Hematopoietic multipotent progenitor cell (in vitro differentiated cells): ENCODE measurements at regions not wholly inside any gene's neighbourhood (a gene's known extent, or its start where the extent isn't known, plus 50 kb on each side); places are given as distances from the start of the nearest gene placed in this dataset.
"Not testable (repeated sequence)": the region's sequence is repeated elsewhere in the genome, so short reads cannot be mapped to it uniquely, and the experiment has no call there.

Experiments
- DNase-seq, 3 donors: peaks; one replicate each; pipeline ENCODE4 v3.0.0-alpha.2; 2011 to 2015; ENCODE audit warnings: low read depth in 2 of 3, low spot score in 2 of 3

DNA sequence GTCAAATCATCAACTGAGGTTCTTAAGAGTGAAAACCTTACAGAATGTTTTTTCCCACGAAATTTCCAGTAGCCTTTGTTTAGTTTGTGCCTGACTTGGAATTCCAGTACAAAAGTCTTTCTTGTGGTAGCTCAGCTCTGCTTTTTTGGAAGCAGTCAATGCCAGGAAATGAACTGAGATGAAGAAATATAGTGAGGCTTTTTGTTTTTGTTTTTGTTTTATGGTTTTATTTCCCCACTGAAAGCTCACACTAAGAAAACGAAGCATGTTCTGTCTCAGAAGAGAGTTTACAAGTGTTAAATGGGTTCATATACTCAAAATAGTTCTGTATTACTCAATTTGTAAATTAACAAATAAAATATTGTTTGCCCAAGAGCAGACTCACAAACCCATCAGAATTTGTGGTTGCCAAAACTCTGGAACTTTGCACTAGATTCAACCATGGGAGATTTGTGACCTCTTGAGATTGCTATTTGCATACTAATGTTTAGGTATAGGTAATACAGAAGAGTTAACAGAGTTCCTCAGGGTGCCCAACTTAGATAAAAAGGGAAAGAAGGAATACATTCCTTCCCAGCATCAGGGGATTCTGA, 1060.8 kb downstream of the FAT4 start:
- no peak for DNase-seq

DNA sequence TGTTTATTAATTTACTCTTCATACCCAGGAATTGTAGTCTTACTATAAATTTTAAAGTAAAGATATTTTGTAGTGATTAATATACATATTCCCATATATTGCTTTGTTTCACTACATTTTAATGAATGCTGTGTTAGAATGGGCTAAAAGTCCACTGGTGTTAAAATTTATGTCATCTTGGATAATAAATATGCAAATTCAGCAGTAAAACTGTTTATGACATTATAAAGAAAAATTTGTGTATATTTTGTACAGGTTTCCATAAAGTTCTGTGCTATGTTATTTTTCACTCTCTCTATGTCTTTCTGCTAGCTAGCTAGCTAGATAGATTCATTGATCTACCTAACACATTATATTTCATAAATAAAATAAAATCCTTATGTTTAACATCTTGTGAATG, 1071.2 kb downstream of the FAT4 start:
- DNase-seq = no peak

DNA sequence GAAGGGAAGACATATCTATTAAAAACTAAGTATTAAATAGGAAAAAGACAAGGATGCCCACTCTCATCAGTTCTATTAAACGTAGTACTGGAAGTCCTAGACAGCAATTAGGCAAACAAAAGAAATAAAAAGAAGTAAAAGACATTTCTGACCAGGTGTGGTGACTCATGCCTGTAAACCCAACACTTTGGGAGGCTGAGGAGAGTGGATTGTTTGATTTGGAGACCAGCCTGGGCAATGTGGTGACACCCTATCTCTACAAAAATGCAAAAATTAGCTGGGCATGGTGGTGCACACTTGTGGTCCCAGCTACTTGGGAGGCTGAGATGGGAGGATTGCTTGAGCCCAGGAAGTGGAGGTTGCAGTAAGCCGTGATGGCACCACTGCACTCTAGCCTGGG, 1071.8 kb downstream of the FAT4 start:
- no peak for DNase-seq

DNA sequence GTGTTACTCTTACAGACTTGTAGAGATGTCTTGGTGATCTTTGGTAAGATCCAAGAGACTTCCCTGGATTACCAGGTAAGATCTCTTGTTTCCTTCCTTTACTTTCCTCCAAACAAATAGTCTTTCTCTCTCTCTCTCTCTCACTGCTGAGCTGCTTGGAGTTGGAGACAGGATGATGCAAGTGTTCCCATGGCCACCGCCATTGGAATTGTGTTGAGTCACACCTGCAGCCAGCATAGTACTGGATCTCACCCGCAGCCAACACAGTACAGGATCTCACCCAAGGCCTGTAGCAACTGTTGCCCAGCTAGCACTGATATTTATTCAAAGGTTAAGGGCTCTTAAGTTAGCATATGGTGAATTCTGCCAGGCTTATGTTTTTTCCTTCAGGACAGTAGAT, 1080.9 kb downstream of the FAT4 start:
- DNase-seq = no peak

DNA sequence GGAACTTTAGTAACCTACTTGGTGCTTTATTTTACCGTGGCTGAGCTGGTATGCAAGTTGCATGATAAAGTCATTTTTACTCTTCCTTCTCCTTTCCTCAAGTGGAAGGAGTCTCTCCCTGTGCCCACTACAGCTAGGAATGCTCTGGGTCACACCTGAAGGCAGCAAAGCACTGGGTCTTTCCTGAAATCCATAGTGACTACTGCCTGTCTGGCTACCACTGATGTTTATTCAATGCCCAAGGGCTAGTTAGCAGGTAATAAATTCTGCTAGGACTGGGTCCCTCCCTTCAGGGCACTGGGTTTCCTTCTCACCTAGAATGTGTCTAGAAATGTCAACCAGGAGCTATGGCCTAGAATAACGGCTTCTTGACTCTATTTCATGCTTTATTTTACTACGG, 1081.4 kb downstream of the FAT4 start:
- no peak for DNase-seq

DNA sequence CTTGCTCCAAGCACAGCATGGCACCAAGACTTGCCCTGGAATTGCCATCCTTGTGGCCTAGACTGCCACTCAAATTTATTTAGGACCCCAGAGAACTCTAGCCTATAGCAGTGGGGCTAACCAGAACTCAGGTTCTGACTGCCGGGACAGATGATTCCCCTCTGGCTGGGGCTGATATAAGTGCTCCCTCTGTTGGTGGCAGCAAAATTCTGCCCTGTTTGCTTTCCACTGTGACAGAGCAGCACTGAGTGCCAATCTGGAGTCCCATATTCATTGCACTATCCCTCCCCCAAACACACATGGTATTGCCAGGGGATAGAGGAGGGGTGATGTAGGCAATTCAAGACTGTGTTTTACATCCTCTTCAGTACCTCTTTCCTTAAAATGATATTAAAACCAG, 1081.9 kb downstream of the FAT4 start:
- no peak for DNase-seq

DNA sequence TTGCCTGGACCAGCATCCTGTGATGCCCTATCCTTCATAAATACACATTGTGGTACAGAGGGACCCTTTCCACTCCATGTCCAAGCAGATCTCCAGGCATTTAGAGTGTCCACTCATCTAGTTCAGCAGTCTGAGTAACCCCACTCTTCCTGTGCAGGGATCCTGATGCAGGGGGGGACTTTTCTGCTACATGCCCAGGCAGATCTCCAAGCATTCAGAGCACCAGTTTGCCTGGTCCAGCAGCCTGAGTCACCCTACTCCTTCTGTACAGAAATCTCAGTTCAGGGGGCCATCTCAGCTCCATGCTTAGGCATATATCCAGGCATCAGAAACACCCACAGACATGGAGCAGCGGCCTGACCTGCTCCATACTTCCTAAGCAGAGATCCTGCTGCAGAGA, 1089.8 kb downstream of the FAT4 start:
- no peak for DNase-seq

DNA sequence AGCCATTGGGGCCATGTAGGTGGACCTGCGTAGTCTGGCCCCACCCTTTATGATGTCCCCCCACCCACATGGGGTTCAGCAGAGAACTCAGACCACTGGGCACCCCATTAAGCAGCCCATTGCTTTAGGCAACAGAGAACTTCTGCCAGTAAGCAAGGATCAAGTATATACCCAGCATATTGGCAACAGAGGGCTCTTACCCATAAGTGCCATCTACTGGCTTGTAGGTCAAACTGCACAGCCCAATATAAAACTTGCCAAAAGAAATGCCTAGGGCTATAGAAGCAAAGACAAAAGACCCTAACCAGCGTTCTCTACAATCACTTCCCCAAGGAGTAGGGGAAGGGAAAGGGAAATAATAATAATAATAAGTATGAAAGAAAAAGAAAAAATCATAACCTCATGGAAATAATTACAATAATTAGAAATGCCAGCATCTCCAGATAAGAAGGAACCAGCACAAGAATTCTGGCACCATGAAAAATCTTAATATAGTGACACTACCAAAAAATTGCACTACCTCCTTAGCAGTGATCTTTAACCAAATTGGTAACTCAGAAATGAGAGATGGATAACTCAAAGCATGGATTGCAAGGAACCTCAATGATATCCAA, 1090.7 kb downstream of the FAT4 start:
- peak in 1 of 3 donors; percentile 36 for DNase-seq

DNA sequence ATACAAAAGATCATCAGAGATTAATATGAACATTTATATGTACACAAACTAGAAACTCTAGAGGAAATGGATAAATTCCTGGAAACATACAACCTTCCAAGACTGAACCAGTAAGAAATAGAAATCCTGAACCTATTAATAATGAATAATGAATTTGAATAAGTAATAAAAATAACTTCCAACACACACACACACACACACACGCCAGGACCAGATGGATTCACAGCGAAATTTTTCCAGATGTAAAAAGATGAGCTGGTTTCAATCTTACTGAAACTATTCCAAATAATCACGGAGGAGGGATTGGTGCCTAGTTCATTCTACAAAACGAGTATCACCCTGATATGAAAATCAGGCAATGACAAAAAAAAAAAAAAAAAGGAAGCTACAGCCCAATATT, 1095.0 kb downstream of the FAT4 start:
- no peak for DNase-seq

DNA sequence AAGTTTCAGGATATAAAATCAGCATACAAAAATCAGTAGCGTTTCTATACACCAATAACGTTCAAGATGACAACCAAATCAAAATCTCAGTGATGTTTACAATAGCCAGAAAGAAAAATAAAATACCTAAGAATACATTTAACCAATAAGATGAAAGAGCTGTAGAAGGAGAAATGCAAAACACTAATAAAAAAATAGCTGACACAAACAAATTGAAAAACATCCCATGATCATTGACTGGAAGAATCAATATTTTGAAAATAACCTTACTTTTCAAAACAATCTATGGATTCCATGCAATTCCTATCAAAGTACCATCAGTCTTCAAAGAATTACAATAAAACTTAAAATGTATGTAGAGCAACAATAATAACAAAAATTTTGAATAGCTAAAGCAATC, 1096.3 kb downstream of the FAT4 start:
- DNase-seq = no peak

DNA sequence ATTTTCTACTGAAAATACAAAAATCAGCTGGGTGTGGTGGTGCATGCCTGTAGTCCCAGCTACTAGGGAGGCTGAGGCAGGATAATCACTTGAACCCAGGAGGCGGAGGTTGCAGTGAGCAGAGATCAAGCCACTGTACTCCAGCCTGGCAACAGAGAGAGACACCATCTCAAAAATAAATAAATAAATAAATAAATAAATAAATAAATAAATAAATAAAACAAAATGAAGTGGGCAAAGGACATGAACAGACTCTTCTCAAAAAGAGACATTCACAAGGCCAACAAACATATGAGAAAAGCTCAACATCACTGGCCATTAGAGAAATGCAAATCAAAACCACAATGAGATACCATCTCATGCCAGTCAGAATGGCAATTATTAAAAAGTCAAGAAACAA, 1097.6 kb downstream of the FAT4 start:
- not testable (repeated sequence) for DNase-seq

DNA sequence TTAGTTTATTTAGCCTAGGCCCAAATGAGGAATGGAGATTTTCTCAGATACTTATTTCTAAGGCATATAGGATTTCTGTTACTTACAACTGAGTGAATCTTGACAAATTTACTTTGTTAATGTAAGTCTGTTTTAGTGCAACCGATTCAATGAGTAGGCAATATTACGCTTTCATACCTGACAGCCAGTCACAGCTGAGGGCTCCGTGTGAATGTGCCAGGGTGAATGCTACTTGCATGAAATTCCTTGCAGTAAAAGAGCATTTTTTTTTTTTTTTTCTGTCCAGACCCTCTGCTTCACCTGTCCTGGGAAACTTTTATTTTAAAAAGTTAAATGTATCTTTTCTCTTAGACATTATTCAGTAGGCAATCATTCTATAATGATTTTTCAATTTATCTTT, 1100.0 kb downstream of the FAT4 start:
- DNase-seq = no peak

DNA sequence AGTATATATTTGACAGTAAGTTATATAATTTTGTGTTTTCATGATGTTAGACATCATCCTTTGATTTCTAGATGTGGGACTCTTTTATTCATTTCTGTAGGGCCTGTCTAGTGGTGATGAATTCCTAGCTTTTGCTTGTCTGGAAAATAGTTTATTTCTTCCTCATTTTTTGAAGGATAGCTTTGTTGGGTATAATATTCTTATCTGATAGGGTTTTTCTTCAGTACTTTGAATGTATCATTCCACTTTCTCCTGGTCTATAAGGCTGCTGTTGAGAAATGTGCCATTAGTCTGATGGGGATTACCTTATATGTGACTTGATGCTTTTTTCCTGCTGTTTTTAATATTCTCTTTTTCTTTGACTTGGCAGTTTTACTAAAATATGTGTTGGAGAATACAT, 1104.5 kb downstream of the FAT4 start:
- no peak for DNase-seq

DNA sequence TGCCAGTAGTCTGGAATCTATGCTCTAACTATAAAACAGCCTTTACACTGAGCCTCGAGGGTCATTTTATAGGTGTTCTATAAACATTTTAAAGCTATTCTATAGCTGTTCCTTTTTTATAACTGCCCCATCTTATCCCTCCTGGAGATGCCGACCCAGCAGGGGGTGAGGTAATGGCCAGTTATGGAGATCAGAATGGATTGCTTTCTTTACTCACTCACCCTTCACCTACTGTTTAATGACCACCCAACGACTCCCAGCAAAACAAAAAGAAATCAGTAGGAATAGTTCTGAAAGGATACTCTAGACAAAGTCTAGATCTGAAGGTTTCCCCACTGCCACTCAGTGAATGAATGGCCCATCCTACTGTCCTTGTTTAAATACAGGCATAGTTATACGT, 1113.1 kb downstream of the FAT4 start:
- no peak for DNase-seq

DNA sequence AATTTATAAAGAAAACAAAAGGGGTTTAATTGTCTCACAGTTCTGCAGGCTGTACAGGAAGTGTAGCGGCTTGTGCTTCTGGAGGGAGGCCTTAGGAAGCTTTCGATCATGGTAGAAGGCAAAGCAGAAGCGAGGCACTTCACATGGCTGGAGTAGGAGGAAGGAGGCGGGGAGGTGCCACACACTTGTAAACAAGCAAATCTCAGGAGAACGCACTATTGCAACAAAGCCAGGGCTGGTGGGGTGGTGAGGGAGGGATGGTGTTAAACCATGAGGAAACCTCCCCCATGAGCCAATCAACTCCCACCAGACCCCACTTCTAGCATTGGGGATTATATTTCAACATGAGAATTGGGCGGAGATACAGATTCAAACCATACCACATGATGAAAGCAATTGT, 1116.3 kb downstream of the FAT4 start:
- no peak for DNase-seq

DNA sequence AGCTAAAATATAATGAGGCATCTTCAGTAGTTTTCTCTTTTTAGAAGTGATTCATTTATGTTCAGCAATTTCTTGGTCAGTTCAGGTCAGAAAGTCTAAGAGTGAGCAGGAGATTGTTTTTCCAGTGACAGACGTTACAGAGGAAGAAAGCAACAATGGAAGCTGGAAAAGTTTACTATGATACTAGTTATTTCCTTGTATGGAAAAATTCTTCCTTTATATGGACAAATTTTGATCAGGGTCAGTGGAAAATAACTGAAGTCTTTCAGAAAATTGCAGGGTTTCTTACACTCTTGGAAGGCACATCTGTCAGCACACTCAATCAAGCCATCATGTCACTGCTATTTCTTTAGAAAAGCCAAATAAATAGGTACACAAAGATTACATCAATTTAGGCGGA, 1120.7 kb downstream of the FAT4 start:
- no peak for DNase-seq

DNA sequence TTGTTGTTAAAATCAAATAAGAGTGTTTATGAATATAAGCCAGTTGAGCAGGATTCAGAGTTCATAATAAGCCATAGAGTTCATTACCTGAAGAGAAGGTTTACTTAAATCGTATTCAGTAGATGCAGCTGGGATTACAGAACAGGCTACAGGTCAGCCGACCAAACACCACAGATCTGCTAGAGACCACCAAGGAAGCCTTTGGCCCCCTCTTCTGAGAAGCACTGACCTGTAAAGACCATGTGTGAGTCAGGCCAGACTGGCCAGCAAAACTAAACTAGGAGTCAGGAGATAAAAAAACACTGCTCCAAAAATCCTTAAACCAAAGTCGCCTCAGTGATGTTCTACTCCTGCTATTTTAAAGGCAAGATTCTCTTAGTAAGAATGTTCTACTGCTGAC, 1125.5 kb downstream of the FAT4 start:
- no peak for DNase-seq

DNA sequence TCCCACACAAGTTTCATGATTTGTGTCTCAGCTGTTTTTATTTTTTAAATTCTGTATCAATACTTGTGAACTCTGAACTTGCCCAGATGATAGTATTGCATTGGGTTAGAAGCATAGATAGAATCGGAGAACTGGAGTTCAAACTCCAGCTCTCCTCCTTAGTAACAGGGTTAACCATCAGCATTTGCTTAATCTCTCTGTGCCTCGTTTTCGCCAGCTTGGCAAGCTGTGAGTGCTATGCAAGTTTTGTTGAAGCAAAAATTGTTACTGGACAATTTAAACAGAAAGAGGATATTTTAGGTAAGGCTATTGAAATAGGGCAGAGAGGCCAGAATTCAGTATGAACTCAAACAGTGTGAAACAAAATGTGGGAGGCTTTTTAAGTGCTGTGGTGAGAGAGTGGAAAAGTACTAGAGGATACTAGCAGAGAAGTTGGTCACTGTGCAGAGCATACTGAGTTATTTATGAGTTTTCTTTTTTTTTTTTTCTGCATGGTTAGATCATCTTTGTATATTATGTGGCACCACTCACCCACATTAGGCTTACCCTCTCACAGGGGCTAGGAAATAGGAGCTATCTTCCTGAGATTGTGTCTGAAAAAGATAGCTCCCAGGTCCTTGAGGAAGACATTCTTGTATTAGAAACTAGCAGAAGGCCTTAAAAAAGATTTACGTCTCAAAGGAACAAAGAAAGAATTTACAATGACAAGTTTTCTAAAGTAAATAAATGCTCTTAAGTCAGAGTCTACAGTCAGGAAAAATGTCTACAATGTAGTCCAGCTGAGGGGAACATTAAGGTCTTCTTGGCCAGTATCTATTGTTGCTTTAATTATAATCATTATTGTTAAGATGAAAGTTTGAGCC, 1126.6 kb downstream of the FAT4 start:
- no peak for DNase-seq

DNA sequence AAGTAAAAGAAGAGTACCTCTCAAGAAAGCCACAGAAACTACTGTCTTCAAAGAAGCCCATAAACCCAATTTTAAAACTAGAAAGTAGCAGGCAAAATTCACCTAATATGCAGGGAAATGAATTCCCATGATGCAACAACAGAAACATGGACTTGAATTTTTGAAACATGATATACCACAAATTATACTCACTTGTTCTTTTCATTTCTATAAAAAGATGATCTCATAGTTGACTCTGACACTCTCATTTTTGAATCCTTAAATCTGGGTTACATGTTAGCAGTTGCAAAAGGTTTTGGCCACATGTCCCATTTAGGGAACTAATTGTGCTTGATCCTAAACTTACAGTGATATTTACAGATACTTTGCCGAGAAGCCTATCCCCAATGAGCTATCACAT, 1130.8 kb downstream of the FAT4 start:
- no peak for DNase-seq

DNA sequence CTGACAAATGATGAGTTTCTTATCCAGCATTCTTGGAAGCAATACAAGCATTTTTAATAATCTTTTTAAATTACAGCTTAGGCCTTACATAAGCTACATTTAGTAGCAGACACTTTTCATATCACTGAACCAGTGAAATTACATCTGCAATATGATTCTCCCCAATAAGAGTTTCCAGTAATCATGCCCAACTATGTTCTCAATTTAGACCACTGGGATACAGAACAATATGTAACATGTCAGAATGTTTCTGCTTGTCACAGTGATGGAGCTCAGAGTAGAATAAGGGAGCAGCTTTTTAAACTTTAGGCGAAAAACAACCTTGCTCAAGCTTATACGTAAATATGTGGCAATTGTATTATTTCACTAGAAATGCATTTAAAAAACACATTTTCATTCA, 1132.2 kb downstream of the FAT4 start:
- no peak for DNase-seq

DNA sequence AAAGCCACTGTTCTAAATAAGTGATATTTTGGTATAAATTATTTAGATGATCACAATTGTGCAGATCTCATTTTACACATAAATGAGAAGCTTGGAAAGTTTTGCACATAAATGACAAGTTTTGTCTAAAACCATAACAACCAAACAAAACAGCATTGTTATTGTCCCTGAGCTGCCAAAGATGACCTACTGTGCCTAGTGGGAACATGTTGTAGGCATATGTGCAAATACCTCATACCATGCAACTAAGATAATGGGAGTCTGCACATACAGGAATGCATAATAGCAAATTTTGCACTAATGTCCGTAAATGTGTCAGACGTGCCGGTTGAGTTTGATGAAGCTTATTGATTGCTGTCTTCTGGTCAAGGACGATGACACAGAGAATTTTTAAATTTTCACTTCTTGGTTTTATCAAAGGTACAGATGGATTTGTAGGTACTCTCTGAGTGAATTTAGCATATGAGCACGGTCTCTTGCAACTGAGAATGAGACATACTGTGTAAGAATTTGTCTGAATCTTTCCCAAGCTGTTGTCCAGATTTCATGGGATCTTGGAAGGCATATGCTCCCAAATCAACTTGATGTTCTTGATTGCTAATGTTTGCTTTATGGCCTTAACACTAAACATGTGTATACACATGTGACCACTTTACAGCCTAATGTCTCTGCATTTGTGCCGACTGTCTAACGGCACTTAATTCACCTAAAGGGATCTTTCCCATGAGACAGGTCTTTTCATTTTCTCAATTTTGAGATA, 1133.5 kb downstream of the FAT4 start:
- DNase-seq = no peak
